ENCODE measurements at regions not wholly inside any gene's neighbourhood (a gene's known extent, or its start where the extent isn't known, plus 50 kb on each side); places are given as distances from the start of the nearest gene placed in this dataset.
A peak's percentile ranks its signal among the peaks of the same experiment; 100 is the strongest.

GRCh38 chr13:103349211-103349980 is 283.2 kb upstream of the SLC10A2 start:
- Mint-ChIP-seq H3K27ac (no peak overlapping the region), H3K9me3 (peaks cover 14% of the 10 kb centered on the region), H3K36me3 (no peaks in the 10 kb centered on the region), H3K27me3 (no peaks in the 10 kb centered on the region), H3K4me1 (no peaks in the 10 kb centered on the region), H3K4me3 (no peak overlapping the region)
- ATAC-seq: no peak

GRCh38 chr13:103335241-103335640 is 269.0 kb upstream of the SLC10A2 start:
- no peak for ATAC-seq
- Mint-ChIP-seq H3K4me1 (no peaks in the 10 kb centered on the region), H3K27ac (no peak overlapping the region), H3K4me3 (no peak overlapping the region), H3K9me3 (peaks cover 2% of the 10 kb centered on the region), H3K36me3 (no peaks in the 10 kb centered on the region), H3K27me3 (no peaks in the 10 kb centered on the region)

- H3K9me3 Mint-ChIP-seq: peaks cover 2% of the 10 kb centered on the region
- ATAC-seq: no peak
Measured at GRCh38 chr13:103331924-103332323, 265.7 kb upstream of the SLC10A2 start.

GRCh38 chr13:103328899-103329298 is 262.7 kb upstream of the SLC10A2 start:
- H3K4me1 Mint-ChIP-seq: no peaks in the 10 kb centered on the region
- no peak overlapping the region for H3K4me3 Mint-ChIP-seq
- H3K36me3 Mint-ChIP-seq: no peaks in the 10 kb centered on the region
- no peaks in the 10 kb centered on the region for H3K27me3 Mint-ChIP-seq
- no peak overlapping the region for H3K27ac Mint-ChIP-seq
- ATAC-seq: no peak
- H3K9me3 Mint-ChIP-seq: peaks cover 3% of the 10 kb centered on the region

More at GRCh38 chr13:103331924-103332323, 265.7 kb upstream of the SLC10A2 start:
- H3K27me3 Mint-ChIP-seq: no peaks in the 10 kb centered on the region
- no peaks in the 10 kb centered on the region for H3K4me1 Mint-ChIP-seq
- no peaks in the 10 kb centered on the region for H3K36me3 Mint-ChIP-seq
- no peak overlapping the region for H3K4me3 Mint-ChIP-seq
- H3K27ac Mint-ChIP-seq: no peak overlapping the region

- Mint-ChIP-seq H3K9me3 (peaks cover 5% of the 10 kb centered on the region), H3K27me3 (no peaks in the 10 kb centered on the region), H3K4me1 (no peaks in the 10 kb centered on the region), H3K4me3 (no peak overlapping the region), H3K36me3 (no peaks in the 10 kb centered on the region), H3K27ac (no peak overlapping the region)
- no peak for ATAC-seq
Measured at GRCh38 chr13:103326326-103326725, 260.1 kb upstream of the SLC10A2 start.

- H3K9me3 Mint-ChIP-seq: peaks cover 5% of the 10 kb centered on the region
- ATAC-seq: no peak
Measured at GRCh38 chr13:103325672-103326071, 259.5 kb upstream of the SLC10A2 start.

GRCh38 chr13:103324641-103325040 is 258.4 kb upstream of the SLC10A2 start:
- H3K27me3 Mint-ChIP-seq: no peaks in the 10 kb centered on the region
- no peak overlapping the region for H3K27ac Mint-ChIP-seq
- no peaks in the 10 kb centered on the region for H3K36me3 Mint-ChIP-seq
- peaks cover 5% of the 10 kb centered on the region for H3K9me3 Mint-ChIP-seq
- no peak overlapping the region for H3K4me3 Mint-ChIP-seq
- no peaks in the 10 kb centered on the region for H3K4me1 Mint-ChIP-seq
- no peak for ATAC-seq

More at GRCh38 chr13:103325672-103326071, 259.5 kb upstream of the SLC10A2 start:
- Mint-ChIP-seq H3K4me3 (no peak overlapping the region), H3K27ac (no peak overlapping the region), H3K36me3 (no peaks in the 10 kb centered on the region), H3K27me3 (no peaks in the 10 kb centered on the region), H3K4me1 (no peaks in the 10 kb centered on the region)

- peak; percentile 31 for ATAC-seq
- H3K4me3 Mint-ChIP-seq: no peak overlapping the region
- peaks cover 3% of the 10 kb centered on the region for H3K9me3 Mint-ChIP-seq
- no peak overlapping the region for H3K27ac Mint-ChIP-seq
- H3K4me1 Mint-ChIP-seq: no peaks in the 10 kb centered on the region
- H3K27me3 Mint-ChIP-seq: no peaks in the 10 kb centered on the region
- H3K36me3 Mint-ChIP-seq: no peaks in the 10 kb centered on the region
Measured at GRCh38 chr13:103315711-103316110, 249.5 kb upstream of the SLC10A2 start.

- Mint-ChIP-seq H3K9me3 (peaks cover 9% of the 10 kb centered on the region), H3K4me3 (no peak overlapping the region), H3K4me1 (no peaks in the 10 kb centered on the region), H3K27me3 (no peaks in the 10 kb centered on the region), H3K27ac (no peak overlapping the region), H3K36me3 (no peaks in the 10 kb centered on the region)
- ATAC-seq: no peak
Measured at GRCh38 chr13:103312467-103312866, 246.2 kb upstream of the SLC10A2 start.

- no peak overlapping the region for H3K27ac Mint-ChIP-seq
- H3K36me3 Mint-ChIP-seq: no peaks in the 10 kb centered on the region
- no peak overlapping the region for H3K4me3 Mint-ChIP-seq
- no peaks in the 10 kb centered on the region for H3K27me3 Mint-ChIP-seq
- H3K9me3 Mint-ChIP-seq: peaks cover 6% of the 10 kb centered on the region
- no peaks in the 10 kb centered on the region for H3K4me1 Mint-ChIP-seq
- ATAC-seq: no peak
Measured at GRCh38 chr13:103308667-103309066, 242.4 kb upstream of the SLC10A2 start.

GRCh38 chr13:103306163-103306562 is 239.9 kb upstream of the SLC10A2 start:
- Mint-ChIP-seq H3K27ac (no peak overlapping the region), H3K4me3 (no peak overlapping the region), H3K4me1 (no peaks in the 10 kb centered on the region), H3K9me3 (peaks cover 6% of the 10 kb centered on the region), H3K36me3 (no peaks in the 10 kb centered on the region), H3K27me3 (no peaks in the 10 kb centered on the region)
- ATAC-seq: no peak

- Mint-ChIP-seq H3K9me3 (no peaks in the 10 kb centered on the region), H3K27ac (no peak overlapping the region), H3K4me1 (no peaks in the 10 kb centered on the region), H3K27me3 (no peaks in the 10 kb centered on the region), H3K36me3 (no peaks in the 10 kb centered on the region), H3K4me3 (no peak overlapping the region)
- ATAC-seq: no peak
Measured at GRCh38 chr13:103303078-103303651, 236.9 kb upstream of the SLC10A2 start.

GRCh38 chr13:103302676-103303075 is 236.5 kb upstream of the SLC10A2 start:
- Mint-ChIP-seq H3K4me1 (no peaks in the 10 kb centered on the region), H3K27ac (no peak overlapping the region)
- no peak for ATAC-seq

GRCh38 chr13:103299079-103299478 is 232.9 kb upstream of the SLC10A2 start:
- no peak overlapping the region for H3K27ac Mint-ChIP-seq
- H3K4me3 Mint-ChIP-seq: no peak overlapping the region
- H3K4me1 Mint-ChIP-seq: no peaks in the 10 kb centered on the region
- no peak for ATAC-seq
- no peaks in the 10 kb centered on the region for H3K27me3 Mint-ChIP-seq
- H3K9me3 Mint-ChIP-seq: peaks cover 4% of the 10 kb centered on the region
- H3K36me3 Mint-ChIP-seq: no peaks in the 10 kb centered on the region

More at GRCh38 chr13:103302676-103303075, 236.5 kb upstream of the SLC10A2 start:
- H3K36me3 Mint-ChIP-seq: no peaks in the 10 kb centered on the region
- no peak overlapping the region for H3K4me3 Mint-ChIP-seq
- H3K27me3 Mint-ChIP-seq: no peaks in the 10 kb centered on the region
- no peaks in the 10 kb centered on the region for H3K9me3 Mint-ChIP-seq

GRCh38 chr13:103297083-103297482 is 230.9 kb upstream of the SLC10A2 start:
- Mint-ChIP-seq H3K9me3 (peaks cover 4% of the 10 kb centered on the region), H3K4me1 (no peaks in the 10 kb centered on the region), H3K27ac (no peak overlapping the region), H3K36me3 (no peaks in the 10 kb centered on the region), H3K4me3 (no peak overlapping the region), H3K27me3 (no peaks in the 10 kb centered on the region)
- no peak for ATAC-seq
